Adrenal gland (tissue), 9 donors: ENCODE measurements at regions not wholly inside any gene's neighbourhood (a gene's known extent, or its start where the extent isn't known, plus 50 kb on each side); places are given as distances from the start of the nearest gene placed in this dataset.

ENCODE experiments used
- DNase-seq, 7 donors: peaks; one replicate each; pipeline ENCODE4 v3.0.0-alpha.2; 2019 to 2020
- H3K27ac ChIP-seq, 5 donors: fragments of 200-600 bp; sonication (generic) in 4 of 5; 1 replicate in 3 of 5; 2 replicates in 2 of 5; pipeline versions ENCODE4 v1.5.1 to v1.8.0; 2016 to 2020; ENCODE audit warnings: mild to moderate bottlenecking in 1 of 5
- H3K27me3 ChIP-seq: fragments of 200-600 bp; 2 replicates; pipeline ENCODE4 v1.8.0; 2021
- H3K36me3 ChIP-seq, 2 donors: fragments of 200-600 bp; replicated peaks in 1 of 2; 1 replicate in 1 of 2; 2 replicates in 1 of 2; pipeline versions ENCODE4 v1.5.1 to v1.8.0; 2018 to 2022
- H3K4me1 ChIP-seq, 2 donors: fragments of 200-600 bp; replicated peaks in 1 of 2; 1 replicate in 1 of 2; 2 replicates in 1 of 2; pipeline versions ENCODE4 v1.5.1 to v1.8.0; 2018 to 2021
- H3K4me3 ChIP-seq, 4 donors: fragments of 200-600 bp; sonication (generic) in 3 of 4; one replicate each; pipeline ENCODE4 v1.5.1; 2016 to 2018
- H3K9me3 ChIP-seq, 3 donors: fragments of 200-600 bp; sonication (generic) in 1 of 3; replicated peaks in 1 of 3; 1 replicate in 2 of 3; 2 replicates in 1 of 3; pipeline versions ENCODE4 v1.5.1 to v1.8.0; 2016 to 2021
- POLR2A ChIP-seq, 2 donors: fragments of 450-650 bp; IDR thresholded peaks; one replicate each; pipeline ENCODE4 v1.6.1; 2017; ENCODE audit warnings: antibody characterized with exemption in 2 of 2, mild to moderate bottlenecking in 2 of 2, moderate library complexity in 1 of 2
- WGBS, 4 donors: extraction: QIAGEN DNeasy Blood & Tissue Kit in 2 of 4; methylation state at CpG; one replicate each; pipeline versions ENCODE4 v1.1.5 to v1.1.7; 2013 to 2017; 5-methylcytosine and 5-hydroxymethylcytosine counted together
- intact Hi-C, 2 donors: fragments of 100-400 bp; cut with DNase I; formaldehyde crosslinking; loops; one replicate each; pipeline versions ENCODE4 v1.14.1 to v1.15.0; 2022 to 2023
- TF ChIP-seq, protein P1 (sequence below), 6 experiments: fragments of 450-650 bp in 4 of 6; fragments of 200-600 bp in 2 of 6; sonication (generic) in 1 of 6; IDR thresholded peaks; 1 replicate in 5 of 6; 2 replicates in 1 of 6; pipeline versions ENCODE4 v1.5.1 to v1.8.0; 2016 to 2021; ENCODE audit warnings: antibody characterized with exemption in 6 of 6, mild to moderate bottlenecking in 2 of 6, moderate library complexity in 1 of 6
- donor health status: healthy with polysubstance abuse.
- donor health status: Bipolar disorder and iron deficiency.
- donor health status: DM: yes; HTN: yes; CAD: no.
- donor health status: DM: no; HTN: no; CAD: no.
- donor health status: DM: no; HTN: no; CAD: no.

DNA sequence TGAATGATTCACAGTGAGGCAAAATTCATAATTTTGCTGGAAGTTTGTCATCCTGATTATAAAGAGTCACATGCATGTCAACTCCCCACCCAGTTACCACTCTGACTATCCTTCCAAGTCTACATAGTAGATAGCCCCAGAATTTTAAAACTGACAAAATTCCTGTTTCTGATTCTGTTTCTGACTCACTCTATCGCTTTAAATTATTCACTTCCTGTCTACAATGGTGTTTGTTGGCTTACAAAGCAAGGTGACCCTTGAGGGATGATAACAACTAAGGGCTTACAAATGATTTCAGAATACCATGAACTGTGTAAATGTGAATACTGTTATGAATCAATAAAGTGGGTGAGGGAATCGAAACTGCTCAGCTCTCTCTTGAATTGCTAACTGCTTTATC is 98.7 kb upstream of the KL start:
- intact Hi-C loops, result no loop called here
- no peak for TF ChIP-seq POLR2A (IDR thresholded peaks at IDR 0.05)
- TF ChIP-seq, protein P1, sequence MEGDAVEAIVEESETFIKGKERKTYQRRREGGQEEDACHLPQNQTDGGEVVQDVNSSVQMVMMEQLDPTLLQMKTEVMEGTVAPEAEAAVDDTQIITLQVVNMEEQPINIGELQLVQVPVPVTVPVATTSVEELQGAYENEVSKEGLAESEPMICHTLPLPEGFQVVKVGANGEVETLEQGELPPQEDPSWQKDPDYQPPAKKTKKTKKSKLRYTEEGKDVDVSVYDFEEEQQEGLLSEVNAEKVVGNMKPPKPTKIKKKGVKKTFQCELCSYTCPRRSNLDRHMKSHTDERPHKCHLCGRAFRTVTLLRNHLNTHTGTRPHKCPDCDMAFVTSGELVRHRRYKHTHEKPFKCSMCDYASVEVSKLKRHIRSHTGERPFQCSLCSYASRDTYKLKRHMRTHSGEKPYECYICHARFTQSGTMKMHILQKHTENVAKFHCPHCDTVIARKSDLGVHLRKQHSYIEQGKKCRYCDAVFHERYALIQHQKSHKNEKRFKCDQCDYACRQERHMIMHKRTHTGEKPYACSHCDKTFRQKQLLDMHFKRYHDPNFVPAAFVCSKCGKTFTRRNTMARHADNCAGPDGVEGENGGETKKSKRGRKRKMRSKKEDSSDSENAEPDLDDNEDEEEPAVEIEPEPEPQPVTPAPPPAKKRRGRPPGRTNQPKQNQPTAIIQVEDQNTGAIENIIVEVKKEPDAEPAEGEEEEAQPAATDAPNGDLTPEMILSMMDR (IDR thresholded peaks at IDR 0.05), result no peak
- Histone ChIP-seq H3K4me3 (no peak overlapping the region), H3K9me3 (peaks cover 0 to 3% (median 0%) of the 10 kb centered on the region in 3 donors), H3K4me1 (no peaks in the 10 kb centered on the region), H3K36me3 (no peaks in the 10 kb centered on the region), H3K27ac (no peak overlapping the region), H3K27me3 (no peaks in the 10 kb centered on the region)
- 66 to 75% (median 72%) methylated on average over 2 of the region's 2 CpGs for WGBS, 4 donors
- DNase-seq, result no peak

DNA sequence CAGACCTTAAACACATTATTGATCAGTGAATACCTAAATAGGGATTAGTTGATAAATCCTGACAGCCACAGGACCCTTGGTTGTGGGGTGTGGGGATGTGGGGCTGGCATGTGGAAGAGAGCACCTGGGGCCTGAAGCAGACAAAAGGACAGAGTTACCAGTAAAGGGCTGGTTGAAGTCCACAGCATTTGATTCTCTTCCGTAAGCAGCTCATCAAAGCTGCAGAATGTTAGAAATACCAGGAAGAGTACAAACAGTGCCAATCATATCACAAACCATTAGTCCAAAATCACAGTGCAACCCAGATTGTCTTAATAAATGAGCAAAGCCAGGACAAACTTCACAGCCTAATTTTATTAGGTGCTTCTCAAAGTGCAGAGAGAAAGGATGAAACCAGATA is 92.5 kb upstream of the KL start:
- no peaks in the 10 kb centered on the region for H3K27me3 ChIP-seq
- H3K36me3 ChIP-seq, result no peaks in the 10 kb centered on the region
- DNase-seq, result no peak
- 60 to 98% (median 93%) methylated on average over 1 of the region's 1 CpG for WGBS, 4 donors
- no peaks in the 10 kb centered on the region for H3K4me1 ChIP-seq
- no peak overlapping the region for H3K27ac ChIP-seq
- intact Hi-C loops, result no loop called here
- H3K4me3 ChIP-seq, result no peak overlapping the region
- TF ChIP-seq POLR2A (IDR thresholded peaks at IDR 0.05), result no peak
- TF ChIP-seq, protein P1 (IDR thresholded peaks at IDR 0.05), result no peak
- no peaks in the 10 kb centered on the region for H3K9me3 ChIP-seq

DNA sequence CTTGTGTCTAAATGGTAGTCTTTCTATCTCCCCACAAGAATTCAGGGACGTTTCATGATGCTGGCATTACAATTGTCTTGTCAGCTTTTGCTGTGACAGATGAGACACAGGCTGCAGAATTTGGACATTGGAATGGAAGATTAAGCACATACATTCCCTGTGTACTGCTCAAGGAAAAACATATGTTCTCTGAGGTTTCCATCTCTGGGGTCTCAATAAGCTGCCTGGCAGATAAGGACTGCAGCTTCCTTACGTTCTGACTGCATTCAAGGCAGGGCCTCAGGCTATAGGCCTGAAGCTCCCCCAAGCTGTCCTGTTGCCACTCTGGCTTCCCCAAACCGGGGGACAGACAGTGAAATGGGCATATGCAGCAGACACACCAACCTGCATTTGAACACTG is 91.3 kb upstream of the KL start:
- DNase-seq, result no peak
- Histone ChIP-seq H3K27me3 (no peaks in the 10 kb centered on the region), H3K27ac (no peak overlapping the region), H3K9me3 (no peaks in the 10 kb centered on the region), H3K36me3 (no peaks in the 10 kb centered on the region), H3K4me3 (no peak overlapping the region), H3K4me1 (no peaks in the 10 kb centered on the region)
- no peak for TF ChIP-seq POLR2A (IDR thresholded peaks at IDR 0.05)
- TF ChIP-seq, protein P1 (IDR thresholded peaks at IDR 0.05), result no peak
- intact Hi-C loops, result no loop called here
- whole genome bisulfite sequencing, 4 donors, result 51 to 81% (median 68%) methylated on average over 3 of the region's 3 CpGs

DNA sequence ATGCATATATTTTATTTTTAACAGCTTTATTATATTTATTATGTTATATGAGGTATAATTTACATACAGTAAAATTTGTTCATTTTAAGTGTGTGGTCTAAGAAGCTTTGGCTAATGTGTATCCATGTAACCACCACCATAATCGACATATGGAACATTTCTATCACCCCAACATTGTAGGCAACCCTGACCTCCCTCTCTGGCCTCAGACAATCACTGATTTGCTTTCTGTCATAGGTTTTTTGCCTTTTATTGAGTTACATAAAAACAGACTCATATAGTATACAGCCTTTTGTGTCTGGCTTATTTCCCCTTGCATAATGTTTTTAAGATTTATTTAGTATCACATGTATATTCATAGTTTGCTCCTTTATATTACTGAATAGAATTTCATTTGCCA is 90.7 kb upstream of the KL start:
- H3K9me3 ChIP-seq, result no peaks in the 10 kb centered on the region
- H3K27ac ChIP-seq, result no peak overlapping the region
- no peak for TF ChIP-seq POLR2A (IDR thresholded peaks at IDR 0.05)
- TF ChIP-seq, protein P1 (IDR thresholded peaks at IDR 0.05), result no peak
- H3K4me3 ChIP-seq, result no peak overlapping the region
- H3K4me1 ChIP-seq, result no peaks in the 10 kb centered on the region
- DNase-seq, result no peak
- intact Hi-C loops, result no loop called here
- H3K36me3 ChIP-seq, result no peaks in the 10 kb centered on the region
- no peaks in the 10 kb centered on the region for H3K27me3 ChIP-seq
- 56 to 84% (median 67%) methylated on average over 1 of the region's 1 CpG for WGBS, 4 donors
